HG03442 (cell line): ENCODE measurements at regions not wholly inside any gene's neighbourhood (a gene's known extent, or its start where the extent isn't known, plus 50 kb on each side); places are given as distances from the start of the nearest gene placed in this dataset.
"Not testable (repeated sequence)": the region's sequence is repeated elsewhere in the genome, so short reads cannot be mapped to it uniquely, and the experiment has no call there.

Experiments
- ATAC-seq: cut with Tn5 transposase; IDR thresholded peaks from one replicate; pipeline ENCODE4 v1.9.1; 2021; ENCODE audit warnings: mild to moderate bottlenecking, moderate library complexity; ENCODE audit not compliant: unreplicated experiment

DNA sequence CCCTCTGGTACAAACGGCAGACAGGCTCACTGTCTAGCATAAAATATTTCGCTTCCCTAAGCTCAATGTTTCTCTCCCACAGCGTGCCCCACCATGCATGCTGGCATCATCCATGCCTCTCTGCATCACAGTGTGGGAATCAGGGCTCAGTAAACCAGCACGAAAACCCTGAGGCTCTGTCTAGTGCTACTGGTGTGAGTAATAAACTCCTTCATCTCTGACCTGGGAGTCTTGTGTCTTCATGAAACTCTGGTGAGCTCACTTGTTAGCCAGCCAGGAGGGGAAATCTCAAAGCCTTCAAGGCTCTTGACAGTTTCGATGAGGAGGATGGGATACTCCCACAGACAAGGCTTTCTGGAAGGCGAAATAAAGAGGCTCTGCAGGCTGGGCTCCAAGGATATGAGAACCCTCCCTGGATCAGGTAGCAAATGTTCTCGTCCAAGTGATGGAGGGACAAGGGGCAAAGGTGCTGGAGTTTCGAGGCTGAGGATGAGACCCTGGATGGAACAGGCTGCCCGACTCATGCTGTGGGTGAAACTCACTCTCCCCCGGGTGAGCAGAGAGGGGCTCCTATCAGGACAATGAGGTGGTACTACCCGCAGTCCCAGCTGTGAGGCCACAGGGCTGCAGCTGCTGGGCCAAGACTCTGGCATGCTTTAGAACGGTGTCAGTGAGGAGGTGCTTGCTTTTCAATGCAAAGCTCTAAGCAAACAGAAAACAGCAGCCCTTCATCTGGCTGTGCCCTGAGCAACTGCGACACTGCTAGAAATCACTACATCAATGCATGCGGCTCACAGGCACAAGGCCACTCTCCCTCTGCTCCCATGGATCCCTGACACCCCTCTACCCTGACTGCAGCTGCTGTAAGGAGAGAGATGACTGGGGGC lies 69.3 kb downstream of the SHANK2 start:
- ATAC-seq: no peak

DNA sequence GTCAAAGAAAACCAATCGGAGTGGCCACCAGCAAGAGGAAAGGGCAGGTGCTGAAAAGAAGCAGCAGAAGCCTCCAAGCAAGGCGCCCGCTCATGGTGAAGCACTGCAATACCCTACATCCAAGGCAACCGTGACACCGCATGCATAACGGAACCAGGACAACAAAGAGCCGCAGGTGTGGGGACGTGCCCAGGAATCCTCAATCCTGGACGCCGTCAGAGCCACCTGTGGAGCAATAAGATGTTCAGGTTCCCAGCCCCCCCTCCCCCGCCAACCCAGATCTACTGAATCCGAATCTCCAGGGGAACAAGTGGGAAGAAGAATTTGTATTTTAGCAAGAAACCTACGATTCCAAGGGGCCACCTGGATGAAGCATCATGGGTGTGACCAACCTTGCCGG lies 70.8 kb downstream of the SHANK2 start:
- no peak for ATAC-seq

DNA sequence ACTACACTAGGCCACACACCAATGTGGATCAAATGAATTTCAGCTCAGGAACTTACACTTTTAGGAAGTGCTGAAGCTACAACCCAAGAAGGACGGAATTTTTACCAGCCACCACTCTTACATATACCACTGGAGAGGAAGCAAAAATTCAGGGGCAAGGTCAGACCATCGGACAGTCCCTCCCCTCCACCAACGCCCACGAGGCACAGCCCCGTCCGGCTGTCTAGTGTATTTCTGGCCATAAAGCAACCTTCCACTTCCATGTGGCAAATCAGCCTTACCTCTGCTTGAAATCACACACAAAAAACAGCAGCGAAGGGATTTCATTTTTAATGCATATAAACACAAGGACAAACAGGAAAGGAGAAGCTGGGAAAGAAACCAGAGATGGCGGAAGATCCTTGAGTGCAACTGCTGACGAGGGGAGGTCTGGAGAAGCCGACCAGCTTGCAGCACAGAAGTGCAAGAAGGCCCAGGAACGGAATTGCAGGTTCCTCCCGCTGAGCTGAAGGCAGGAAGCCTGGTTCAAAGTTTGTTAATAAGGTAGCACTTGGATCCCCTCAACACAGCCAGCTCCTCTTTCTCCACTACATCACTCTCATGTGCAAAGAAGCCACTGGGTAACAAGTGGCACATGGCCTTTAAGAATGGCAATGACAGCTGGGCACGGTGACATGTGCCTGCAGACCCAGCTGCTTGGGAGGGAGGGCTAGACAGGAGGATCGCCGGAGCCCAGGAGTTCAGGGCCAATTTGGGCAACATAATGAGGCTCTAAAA lies 71.5 kb downstream of the SHANK2 start:
- no peak for ATAC-seq

DNA sequence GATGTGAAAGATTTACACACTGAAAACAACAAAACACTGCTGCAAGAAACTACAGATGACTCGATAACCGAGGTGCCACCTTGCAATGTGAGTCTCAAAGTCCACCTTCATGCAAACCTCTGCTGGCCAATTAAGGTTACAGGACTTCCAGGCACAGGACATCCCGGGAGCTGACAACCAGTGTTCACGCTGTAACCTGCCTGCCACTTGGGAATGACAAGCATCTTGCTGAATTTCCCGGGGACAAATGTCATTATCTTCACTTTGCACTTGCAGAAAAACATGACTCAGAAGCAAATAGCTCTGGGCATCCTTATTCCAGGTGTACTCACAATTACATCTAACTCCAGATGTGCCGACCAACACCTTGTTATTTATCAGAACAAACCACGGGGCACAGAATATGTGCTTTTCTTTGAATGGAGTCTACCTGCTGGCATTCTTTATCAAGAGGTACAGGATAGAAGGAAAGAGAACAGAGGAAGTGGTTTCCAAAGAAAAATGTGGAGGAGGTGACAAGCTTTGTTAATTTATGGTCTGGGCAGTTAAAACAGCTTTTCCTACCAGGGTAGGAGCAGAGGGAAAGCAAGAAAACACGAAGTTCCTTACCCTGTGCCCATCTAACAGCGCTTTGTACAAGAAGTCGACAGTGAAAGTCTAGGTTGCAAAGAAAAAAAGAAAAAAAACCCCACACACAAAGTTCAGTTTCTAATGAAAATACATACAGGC lies 72.3 kb downstream of the SHANK2 start:
- ATAC-seq: no peak

DNA sequence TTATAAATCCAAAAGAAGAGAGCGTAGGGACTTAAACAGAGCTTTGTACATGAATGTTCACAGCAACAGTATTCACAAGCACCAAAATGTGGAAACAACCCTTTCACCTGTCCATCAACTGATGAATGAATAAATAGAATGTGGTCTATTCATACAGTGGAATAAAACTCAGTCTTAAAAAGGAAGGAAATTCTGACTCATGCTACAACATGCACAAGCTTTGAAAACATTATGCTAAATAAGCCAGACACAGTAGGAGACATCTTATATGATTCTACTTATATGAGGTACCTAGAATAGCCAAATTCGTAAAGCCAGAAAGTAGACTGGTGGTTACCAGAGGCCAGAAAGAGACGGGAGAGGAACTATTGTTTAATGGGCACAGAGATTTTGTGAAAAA lies 74.3 kb downstream of the SHANK2 start:
- no peak for ATAC-seq

DNA sequence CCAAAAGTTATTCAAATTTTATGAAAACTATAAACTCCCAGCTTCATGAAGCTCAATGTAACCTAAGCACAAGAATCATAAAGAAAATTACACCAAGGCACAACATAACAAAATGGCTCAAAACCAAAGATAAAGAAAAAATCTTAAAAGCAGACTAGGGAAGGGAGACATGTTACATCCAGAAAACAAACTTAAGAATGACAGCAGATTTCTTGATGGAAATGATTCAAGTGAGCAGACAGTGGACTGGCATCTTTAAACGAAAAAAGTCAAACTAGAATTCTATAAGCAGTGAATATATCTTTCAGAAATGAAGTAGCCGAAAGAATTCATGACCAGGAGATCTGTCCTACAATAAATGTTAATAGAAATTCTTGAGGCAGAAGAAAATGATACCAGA lies 75.6 kb downstream of the SHANK2 start:
- ATAC-seq: no peak

DNA sequence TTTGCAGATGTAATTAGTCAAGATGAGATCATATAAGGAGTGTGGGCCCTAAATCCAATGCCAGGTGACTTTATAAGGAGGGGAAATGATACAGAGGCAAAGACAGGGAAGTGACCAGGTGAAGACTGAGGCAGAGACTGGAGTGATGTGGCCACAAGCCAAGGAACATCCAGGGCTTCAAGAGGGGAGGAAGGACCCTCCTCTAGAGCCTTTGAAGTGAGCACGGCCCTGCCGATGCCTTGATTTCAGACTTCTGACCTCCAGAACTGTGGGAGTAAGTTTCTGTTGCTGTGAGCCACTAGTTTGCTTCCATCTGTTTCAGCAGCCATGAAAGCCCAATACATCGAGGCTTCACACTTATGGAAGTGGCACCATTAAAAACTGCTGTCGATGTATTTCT lies 78.7 kb downstream of the SHANK2 start:
- no peak for ATAC-seq

DNA sequence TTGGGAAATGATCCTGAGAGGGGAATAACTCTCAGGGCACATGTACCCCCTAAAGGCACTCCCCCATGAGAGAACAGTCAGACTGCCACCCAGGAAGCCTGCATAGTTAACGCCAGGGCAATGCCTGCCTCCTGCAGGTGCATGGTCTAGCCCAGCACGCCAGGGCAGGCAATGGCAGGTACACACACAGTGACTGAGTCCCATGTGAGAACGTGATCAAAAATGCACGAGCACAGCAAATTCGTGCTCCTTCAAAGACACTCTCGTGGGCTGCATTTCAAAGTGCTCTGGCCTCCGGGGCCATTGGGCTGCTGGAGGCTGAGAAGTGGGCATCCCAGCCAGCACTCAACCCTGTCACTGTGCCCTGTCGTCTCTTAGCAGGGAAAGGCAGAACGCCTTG lies 79.7 kb downstream of the SHANK2 start:
- no peak for ATAC-seq

DNA sequence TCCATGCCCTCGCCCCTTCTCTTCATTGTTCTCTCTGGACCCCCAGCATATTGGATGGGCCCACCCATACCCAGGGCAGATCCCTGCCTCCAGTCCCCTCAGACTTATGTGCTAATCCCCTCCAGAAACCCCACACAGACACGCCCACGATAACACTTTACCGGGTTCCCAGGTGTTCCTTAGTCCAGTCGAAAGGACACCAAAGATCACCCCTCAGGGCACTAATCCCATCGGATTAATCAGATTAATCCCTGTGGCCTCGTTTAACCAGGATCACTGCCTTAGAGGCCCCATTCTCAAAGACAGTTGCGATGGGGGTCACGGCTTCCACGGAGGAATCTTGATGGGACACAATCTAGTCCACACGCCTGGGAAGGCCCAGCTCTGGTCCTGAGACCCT lies 80.8 kb downstream of the SHANK2 start:
- ATAC-seq: no peak

DNA sequence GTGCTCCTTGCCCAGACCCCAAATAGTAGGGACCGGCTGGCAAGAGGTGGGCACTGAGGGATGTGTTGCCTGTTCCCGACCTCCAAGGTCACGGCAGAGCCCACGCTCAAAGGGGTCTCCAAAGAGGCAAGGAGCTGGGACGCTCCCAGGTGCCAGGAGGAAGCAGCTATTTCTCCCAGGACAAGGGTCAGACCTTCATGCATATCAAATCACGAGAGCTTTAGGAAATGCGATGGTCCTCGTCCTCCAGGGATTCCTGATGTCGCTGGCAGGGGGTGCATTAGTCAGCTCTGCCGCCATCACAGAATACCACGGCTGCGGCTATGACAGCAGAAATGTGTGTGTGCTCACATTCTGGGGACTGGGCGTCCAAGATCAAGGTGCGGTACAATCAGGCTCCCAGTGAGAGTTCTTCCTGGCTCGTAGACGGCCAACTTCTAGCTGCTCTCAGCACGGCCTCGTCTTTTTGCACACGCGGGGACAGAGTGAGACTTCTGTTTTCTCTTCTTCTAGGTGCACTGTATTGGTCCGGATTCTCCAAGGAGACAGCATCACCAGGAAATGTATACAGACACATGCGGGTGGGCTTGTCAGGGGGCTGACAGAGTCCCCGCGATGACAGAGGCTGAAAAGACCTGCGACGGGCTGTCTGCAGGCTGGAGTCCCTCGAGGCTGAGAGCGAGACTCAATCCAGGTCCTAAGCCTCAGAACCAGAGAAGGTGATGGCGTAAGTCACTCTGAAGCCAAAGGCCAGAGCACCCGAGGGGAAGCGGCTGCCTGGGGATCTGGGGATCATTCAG lies 81.6 kb downstream of the SHANK2 start:
- ATAC-seq: no peak

DNA sequence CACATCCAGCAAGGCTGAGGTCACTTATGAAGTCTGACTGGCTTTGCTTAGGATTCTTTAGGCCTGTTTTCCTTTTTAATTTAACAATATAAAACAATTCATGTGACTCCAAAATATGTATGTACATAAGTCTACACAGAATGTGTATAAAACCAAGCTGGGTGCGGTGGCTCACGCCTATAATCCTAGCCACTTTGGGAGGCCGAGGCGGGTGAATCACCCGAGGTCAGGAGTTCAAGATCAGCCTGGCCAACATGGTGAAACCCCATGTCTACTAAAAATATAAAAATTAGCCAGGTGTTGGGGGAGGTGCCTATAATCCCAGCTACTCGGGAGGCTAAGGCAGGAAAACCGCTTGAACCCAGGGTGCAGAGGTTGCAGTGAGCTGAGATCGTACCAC lies 83.1 kb downstream of the SHANK2 start:
- no peak for ATAC-seq

DNA sequence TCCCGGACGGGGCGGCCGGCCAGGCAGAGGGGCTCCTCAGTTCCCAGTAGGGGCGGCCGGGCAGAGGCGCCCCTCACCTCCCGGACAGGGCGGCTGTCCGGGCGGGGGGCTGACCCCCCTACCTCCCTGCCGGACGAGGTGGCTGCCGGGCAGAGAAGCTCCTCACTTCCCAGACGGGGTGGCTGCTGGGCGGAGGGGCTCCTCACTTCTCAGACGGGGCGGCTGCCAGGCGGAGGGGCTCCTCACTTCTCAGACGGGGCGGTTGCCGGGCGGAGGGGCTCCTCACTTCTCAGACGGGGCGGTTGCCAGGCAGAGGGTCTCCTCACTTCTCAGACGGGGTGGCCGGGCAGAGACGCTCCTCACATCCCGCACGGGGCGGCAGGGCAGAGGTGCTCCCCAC lies 84.6 kb downstream of the SHANK2 start:
- not testable (repeated sequence) for ATAC-seq

DNA sequence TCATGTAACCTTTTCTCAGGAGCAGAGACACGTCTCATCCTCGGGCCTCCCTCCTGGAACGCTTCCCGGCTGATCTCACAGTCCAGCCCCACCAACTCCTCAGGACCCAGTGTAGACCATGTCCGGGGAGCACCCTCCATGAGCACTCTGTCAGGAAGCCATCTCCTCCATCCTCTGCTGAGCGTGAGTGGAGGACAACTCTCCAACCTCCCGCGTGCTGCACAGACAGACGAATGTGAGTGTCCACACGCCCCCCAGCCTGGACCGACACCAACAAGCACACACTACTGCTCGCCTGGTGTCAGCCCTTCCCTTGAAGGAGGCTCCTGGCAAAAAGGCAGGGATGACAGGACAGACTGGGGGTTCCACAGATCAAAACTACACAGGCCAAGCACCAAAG lies 86.6 kb downstream of the SHANK2 start:
- no peak for ATAC-seq

DNA sequence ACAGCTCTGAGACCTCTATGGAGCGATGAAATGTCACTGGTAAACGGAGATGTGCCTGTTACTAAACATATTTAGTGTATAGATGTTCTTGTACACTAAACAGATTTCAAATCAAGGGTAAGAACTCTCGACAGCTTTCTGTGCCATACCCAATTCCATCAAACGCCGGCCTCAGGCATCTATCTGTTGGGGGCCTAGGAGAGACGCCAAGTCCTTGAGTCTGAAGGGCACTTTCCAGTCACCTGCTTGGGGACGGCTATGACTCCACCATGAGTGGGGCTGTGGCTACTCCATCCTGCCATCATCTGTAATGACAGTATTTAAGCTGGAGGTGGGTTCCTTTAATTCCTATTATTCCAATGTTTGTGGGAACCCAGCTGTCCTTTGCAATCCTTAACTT lies 87.8 kb downstream of the SHANK2 start:
- ATAC-seq: no peak

DNA sequence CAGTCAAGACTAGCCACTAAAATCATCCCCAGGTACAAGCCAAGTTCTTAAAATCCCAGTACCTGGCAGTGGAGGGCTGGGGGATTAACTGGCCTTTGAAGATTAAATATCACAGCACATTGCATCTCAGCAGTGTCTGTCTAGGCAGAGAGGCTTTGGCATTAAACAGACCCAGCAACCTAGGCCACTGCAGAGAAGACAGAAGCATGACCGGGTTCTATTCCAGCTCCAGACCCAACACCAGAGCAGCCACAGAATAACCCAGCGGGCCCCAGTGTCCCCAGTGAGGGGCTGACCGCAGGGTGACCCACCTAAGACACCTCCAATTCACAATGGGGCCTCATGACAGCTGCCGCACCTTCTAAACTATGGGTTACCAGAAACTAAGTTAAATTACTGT lies 88.2 kb downstream of the SHANK2 start:
- no peak for ATAC-seq

DNA sequence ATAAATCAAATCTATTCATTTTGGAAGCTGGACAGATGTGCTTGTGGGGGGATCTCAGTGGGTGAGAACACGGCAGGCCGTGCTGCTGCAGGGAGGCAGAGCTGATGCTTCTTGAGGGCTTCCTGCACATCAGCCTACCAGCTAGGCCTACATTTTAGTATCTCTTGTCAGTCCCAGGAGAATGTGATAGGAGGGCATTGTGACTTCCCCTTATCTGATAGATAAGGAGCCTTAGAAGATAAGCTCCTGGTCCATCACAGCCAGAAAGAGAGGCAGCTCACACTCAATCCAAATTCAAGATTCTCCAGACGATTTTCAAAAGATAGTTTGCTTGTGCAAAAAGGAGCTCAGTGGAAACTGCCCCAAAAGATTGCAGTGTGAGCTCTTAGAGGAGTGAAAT lies 89.0 kb downstream of the SHANK2 start:
- no peak for ATAC-seq

DNA sequence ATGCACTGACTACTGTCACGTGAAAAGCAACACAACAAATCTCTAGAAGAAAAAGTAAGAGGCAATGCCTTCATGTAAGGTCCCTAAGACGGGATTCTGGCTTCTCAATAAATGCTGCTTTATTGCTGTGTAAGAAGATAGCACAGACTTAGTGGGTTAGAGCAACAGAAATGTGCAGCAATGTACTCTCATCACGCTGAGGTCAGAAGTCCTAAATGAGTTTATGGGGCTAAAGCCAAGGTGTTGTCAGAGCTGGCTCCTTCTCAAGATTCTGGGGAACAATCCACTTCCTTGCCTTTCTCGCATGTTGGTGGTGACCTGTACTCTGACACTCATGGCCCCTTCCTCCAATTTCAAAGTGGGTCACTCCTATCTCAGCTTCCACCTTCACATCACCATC lies 93.4 kb downstream of the SHANK2 start:
- ATAC-seq: no peak

DNA sequence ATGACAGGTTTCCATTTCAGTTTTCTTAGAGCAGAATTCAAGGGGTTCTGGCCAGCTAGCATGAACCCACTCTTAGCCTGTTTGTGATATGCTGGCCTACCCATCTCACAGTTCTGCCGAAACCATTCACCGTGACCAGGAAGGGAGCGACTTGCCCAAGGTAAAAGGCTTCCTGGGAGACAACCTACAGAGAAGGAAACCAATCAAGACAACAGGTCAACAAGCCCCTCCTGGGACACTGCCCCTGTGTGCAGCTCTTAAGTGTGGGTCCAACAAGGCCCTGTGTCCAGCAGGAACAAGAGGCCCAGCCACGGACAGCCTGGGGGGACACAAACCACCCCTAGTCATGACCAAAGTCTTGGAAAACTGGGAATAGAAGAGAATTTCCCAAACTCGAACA lies 94.7 kb downstream of the SHANK2 start:
- not testable (repeated sequence) for ATAC-seq

DNA sequence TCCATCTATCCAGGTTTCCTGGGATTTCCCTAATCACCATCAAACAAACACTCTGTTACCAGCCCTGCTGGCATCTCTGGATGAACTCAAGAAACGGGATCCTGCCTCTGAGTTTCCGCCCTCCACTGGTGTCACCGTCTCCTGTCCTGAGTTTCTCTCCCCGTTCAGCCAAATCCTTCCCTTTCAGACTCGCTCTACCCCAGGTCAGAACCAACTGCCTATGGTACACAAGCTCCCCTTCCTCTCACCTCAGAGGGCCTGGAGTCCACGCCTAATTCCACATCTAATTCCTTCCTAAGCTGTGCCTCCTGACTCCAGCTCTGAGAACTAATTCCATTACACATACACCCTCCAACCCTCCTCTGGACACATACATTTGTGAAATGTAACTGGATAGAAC lies 96.1 kb downstream of the SHANK2 start:
- no peak for ATAC-seq

DNA sequence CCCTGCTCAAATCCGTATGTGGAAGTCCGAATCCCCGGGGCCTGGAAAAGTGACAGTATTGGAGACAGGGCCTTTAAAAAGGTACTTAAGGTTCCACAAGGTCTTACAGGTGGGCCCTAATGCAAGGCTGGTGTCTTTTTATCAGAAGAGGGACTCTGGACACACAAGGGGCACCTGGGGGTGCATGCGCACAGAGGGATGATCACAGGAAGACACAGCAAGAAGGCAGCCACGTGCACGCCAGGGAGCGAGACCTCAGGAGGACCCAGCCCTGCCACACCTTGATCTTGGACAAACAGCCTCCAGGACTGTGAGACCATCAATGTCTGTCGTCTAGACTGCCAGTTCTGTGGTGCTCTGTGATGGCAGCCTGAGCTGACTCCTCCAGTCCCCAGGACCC lies 96.5 kb downstream of the SHANK2 start:
- ATAC-seq: no peak

DNA sequence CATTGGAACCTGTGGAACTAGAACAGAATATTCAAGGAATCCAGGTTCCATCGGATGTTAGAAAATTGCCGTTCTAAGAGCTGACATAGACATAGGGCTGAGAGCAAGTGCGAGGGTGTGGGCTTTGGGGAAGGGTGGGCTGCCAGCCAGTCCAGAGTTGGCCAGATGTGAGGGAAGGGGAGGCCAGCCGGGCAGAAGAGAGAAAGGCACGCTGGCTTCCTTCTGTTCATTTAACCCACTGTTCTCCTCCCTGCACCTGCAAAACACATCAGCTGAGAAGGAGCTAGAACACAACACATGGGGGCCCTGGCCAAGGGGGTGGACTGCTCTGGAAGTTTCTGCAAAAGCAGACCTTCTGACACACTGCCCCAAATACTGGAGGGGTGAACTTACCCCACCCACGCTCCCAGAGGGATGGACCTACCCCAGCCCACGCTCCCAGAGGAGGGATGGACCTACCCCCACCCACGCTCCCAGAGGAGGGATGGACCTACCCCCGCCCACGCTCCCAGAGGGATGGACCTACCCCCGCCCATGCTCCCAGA lies 98.0 kb downstream of the SHANK2 start:
- no peak for ATAC-seq
